Stimulated activated naive CD8-positive, alpha-beta T cell treated with anti-CD3 and anti-CD28 coated beads, Interleukin-15, amount 100 ng/mL, for 72 hours (primary cell): ENCODE measurements at regions not wholly inside any gene's neighbourhood (a gene's known extent, or its start where the extent isn't known, plus 50 kb on each side); places are given as distances from the start of the nearest gene placed in this dataset.
"Not testable (repeated sequence)": the region's sequence is repeated elsewhere in the genome, so short reads cannot be mapped to it uniquely, and the experiment has no call there.

Experiments
- ATAC-seq: fragments of 150-1000 bp; cut with Tn5 transposase; 2 replicates; pipeline ENCODE4 v1.10.0; 2021; ENCODE audit warnings: mild to moderate bottlenecking, moderate library complexity
- DNase-seq, 2 donors: peaks; one replicate each; pipeline ENCODE4 v3.0.0; 2021 to 2022
- H3K27ac Mint-ChIP-seq, 2 donors: one replicate each; pipeline ENCODE4 v1.8.0; 2022; ENCODE audit warnings: mild to moderate bottlenecking in 2 of 2, mixed read lengths in 2 of 2, moderate library complexity in 2 of 2
- H3K27me3 Mint-ChIP-seq: one replicate; pipeline ENCODE4 v1.8.0; 2022; ENCODE audit warnings: mixed read lengths
- H3K4me1 Mint-ChIP-seq: one replicate; pipeline ENCODE4 v1.8.0; 2022; ENCODE audit warnings: mild to moderate bottlenecking, mixed read lengths
- H3K4me3 Mint-ChIP-seq, 2 donors: one replicate each; pipeline ENCODE4 v1.8.0; 2022; ENCODE audit warnings: mild to moderate bottlenecking in 2 of 2, mixed read lengths in 2 of 2, moderate library complexity in 1 of 2
- H3K9me3 Mint-ChIP-seq, 2 donors: one replicate each; pipeline ENCODE4 v1.8.0; 2022; ENCODE audit warnings: mixed read lengths in 2 of 2

DNA sequence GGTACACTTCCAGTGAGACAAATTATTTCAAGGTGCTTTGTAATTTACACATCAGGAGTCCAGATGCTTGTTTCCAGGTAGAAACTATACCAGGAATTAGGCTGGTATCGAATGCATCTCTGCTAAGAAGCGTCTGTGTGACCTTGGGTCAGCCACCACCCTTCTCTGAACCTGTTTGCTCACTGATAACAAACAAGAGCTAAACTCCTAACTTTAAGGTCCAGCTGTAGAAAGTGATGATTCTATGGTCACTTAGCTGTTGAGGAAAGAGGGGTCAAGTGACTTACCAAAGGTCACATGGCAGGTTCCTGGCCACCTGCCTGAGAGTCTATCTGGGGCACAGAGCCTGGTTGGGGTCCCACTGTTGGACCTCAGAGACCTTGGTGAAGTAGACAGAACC is 95.4 kb downstream of the HIF1AN start:
- DNase-seq: no peak
- H3K27me3 Mint-ChIP-seq: peaks cover 53% of the 10 kb centered on the region
- H3K27ac Mint-ChIP-seq: no peak overlapping the region
- ATAC-seq: no peak
- no peaks in the 10 kb centered on the region for H3K4me1 Mint-ChIP-seq
- no peaks in the 10 kb centered on the region for H3K9me3 Mint-ChIP-seq
- H3K4me3 Mint-ChIP-seq: no peak overlapping the region

DNA sequence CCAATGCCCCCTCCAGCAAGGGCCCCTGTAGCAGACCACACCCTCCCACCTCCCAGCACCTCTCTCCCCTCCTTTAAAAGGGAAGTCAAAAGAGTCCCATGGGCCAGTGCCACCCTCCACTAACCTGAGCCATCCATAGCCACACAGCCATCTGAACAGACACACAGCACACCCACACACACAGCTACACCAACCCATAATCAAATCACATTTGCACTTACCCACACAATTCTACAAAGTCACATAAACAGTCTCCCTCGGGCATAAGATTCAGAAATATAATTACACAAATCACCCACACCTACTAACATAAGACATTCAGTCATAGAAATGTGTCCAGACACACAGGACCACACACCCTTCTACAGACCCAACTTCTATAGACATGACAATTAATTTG is 96.3 kb downstream of the HIF1AN start:
- Mint-ChIP-seq H3K27me3 (peaks cover 53% of the 10 kb centered on the region), H3K4me3 (no peak overlapping the region), H3K9me3 (no peaks in the 10 kb centered on the region), H3K4me1 (no peaks in the 10 kb centered on the region), H3K27ac (no peak overlapping the region)
- no peak for ATAC-seq
- DNase-seq: no peak

DNA sequence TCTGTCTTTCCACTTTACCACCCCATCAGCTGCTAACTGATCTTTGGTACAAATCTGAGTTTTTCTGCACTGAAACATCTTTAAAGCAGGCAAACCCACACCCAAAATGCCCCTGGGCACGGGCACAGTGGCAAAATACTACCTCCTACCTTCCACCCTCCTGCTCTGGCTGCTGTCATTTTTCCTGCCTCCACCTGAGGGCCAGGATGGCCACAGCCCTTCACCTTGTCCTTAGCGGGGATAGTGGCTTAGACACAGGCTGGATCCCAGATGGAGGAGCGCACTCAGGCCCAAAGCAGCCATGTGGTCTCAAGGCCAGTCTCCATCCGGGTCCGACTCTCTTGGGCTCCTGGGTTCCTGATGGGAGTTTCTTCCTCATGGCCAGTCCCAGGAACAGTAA is 98.3 kb downstream of the HIF1AN start:
- DNase-seq (no peak), ATAC-seq (no peak)
- no peaks in the 10 kb centered on the region for H3K4me1 Mint-ChIP-seq
- H3K9me3 Mint-ChIP-seq: no peaks in the 10 kb centered on the region
- no peak overlapping the region for H3K27ac Mint-ChIP-seq
- peaks cover 55% of the 10 kb centered on the region for H3K27me3 Mint-ChIP-seq
- H3K4me3 Mint-ChIP-seq: no peak overlapping the region

DNA sequence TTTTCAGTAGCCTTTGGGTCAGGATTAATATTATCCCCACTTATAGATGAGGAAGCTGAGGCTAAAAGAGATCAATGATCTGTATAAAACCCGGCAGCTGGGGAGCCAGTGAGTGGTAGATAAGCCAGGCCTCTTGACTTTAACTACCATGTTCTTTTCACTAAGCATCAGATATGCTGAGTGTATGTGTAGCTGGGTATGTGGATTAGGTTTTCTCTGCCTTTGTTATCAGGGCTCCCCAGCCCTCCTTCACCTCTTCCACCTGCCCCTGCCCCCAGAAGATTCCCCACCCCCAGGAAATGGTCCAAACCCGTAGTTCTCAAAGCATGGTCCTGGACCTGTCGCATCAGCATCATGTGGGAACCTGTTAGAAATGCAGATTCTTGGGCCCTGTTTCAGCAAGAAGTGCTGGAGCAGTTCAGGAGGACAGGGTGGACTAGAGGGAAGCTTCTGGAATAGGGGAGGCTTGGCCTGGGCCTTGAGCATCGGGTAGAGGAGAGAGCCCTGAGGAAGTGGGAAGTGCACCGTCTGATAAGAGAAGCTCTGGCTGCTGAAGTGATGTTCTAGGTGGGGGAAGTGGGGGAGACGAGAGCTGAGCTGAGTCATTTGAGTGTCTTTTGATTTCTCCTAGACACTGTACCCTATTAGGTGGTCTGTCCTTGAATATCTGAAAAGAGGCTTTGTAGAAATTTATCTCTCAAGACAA is 101.3 kb downstream of the HIF1AN start:
- Mint-ChIP-seq H3K9me3 (peaks cover 0 to 6% of the 10 kb centered on the region in 2 donors), H3K4me3 (no peak overlapping the region), H3K27ac (peak overlapping the region in 1 of 2 donors; percentile 3), H3K27me3 (peaks cover 76% of the 10 kb centered on the region), H3K4me1 (peaks cover 3% of the 10 kb centered on the region)
- no peak for ATAC-seq
- DNase-seq: no peak

DNA sequence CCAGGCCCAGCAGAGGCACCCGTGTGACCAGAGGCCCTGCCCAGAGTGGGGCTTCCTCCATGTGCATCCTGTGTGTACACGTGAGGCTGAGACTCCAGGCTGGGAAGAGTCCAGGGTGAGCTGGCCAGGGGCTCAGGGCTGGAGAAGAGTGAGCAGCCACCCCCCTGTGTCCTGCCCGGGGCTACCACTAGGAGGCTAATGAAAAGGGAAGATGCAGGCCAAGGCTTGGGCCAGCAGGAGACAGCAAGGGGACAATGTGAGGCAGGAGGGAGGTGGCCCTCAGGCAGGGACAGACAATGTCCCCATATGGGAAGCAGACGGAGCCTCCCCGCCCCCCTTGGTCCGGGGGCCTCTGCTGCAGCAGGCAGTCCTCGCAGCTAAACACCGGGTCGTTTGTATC is 102.0 kb downstream of the HIF1AN start:
- H3K4me1 Mint-ChIP-seq: peaks cover 10% of the 10 kb centered on the region
- peaks cover 0 to 6% of the 10 kb centered on the region in 2 donors for H3K9me3 Mint-ChIP-seq
- H3K27me3 Mint-ChIP-seq: peaks cover 79% of the 10 kb centered on the region
- no peak for DNase-seq
- peak; percentile 49 for ATAC-seq
- no peak overlapping the region for H3K4me3 Mint-ChIP-seq
- no peak overlapping the region for H3K27ac Mint-ChIP-seq

DNA sequence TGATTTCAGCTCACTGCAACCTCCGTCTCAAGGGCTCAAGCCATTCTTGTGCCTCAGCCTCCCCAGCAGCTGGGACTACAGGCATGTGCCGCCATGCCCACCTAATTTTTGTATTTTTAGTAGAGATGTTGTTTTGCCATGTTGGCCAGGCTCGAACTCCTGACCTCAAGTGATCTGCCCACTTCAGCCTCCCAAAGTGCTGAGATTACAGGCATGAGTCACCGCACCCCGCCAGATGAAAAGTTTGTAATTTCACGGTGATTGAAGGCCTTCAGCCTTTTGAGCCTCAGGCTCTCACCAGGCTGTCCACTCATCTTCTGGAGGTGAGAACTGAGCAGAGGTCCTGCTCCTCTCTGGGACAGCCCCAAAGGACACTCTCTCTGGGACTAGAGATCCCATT is 103.2 kb downstream of the HIF1AN start:
- ATAC-seq, H3K9me3 Mint-ChIP-seq, DNase-seq, H3K27ac Mint-ChIP-seq, H3K4me3 Mint-ChIP-seq: not testable (repeated sequence)
- peaks cover 11% of the 10 kb centered on the region for H3K4me1 Mint-ChIP-seq
- peaks cover 87% of the 10 kb centered on the region for H3K27me3 Mint-ChIP-seq

DNA sequence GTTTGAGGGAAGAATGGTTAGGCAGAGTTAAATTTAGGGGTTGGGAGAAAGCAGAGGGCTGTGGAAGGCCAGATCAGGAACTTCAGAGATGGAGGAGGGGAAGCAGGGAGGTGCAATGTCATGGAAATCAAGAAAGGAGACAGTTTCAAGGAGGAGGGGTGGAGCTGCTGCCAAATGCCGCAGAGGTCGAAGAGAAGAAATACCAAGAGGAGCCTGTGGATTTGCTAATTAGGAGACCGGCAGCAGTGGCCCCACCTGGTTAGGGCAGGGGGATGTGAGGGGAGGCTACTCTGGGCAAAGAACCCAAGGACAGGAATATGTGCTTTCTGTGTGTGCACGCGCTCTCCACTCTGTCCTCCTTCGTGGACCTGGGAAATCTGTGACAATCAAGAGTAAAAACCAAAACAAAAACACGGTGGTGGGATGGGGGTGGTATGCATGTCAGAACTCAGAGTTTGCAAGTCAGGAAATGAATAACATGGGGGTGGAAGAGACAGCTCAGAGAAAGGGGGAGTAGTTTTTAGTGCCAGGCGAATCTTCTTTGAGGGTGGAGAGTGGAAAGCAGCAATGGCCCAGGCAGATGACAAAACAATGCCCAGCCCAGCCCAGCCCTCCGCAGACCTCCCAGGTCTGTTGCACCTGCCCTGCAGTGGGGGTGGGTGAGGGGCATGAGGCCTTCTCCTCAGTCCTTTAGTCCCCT is 102.9 kb upstream of the PAX2 start:
- peaks cover 0 to 6% of the 10 kb centered on the region in 2 donors for H3K9me3 Mint-ChIP-seq
- peaks cover 11% of the 10 kb centered on the region for H3K4me1 Mint-ChIP-seq
- H3K4me3 Mint-ChIP-seq: no peak overlapping the region
- H3K27ac Mint-ChIP-seq: peak overlapping the region in 1 of 2 donors; percentile 21
- DNase-seq: no peak
- ATAC-seq: no peak
- H3K27me3 Mint-ChIP-seq: peaks cover 91% of the 10 kb centered on the region

DNA sequence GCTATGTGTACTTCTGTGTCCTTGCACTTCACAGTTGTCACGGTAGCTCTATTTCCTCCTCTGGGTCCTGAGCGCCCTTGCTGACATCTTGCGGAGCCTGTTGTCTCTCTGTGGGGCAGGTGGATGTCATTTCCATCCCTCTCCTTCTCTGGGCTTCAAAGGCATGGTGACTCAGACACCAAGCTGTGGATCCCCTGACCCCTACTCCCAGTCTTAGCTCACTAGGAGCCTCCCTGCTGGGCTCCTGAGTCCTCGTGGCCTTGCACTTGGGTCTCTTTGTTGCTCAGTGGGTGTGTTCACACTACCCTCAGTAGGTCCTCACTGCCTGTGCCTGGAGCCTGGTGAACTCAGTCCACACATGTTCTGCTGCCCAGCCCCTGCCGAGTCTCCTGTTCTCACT is 100.3 kb upstream of the PAX2 start:
- peaks cover 11% of the 10 kb centered on the region for H3K4me1 Mint-ChIP-seq
- peaks cover 85% of the 10 kb centered on the region for H3K27me3 Mint-ChIP-seq
- H3K9me3 Mint-ChIP-seq: peaks cover 0 to 6% of the 10 kb centered on the region in 2 donors
- no peak overlapping the region for H3K4me3 Mint-ChIP-seq
- ATAC-seq (no peak), DNase-seq (no peak)
- no peak overlapping the region for H3K27ac Mint-ChIP-seq

DNA sequence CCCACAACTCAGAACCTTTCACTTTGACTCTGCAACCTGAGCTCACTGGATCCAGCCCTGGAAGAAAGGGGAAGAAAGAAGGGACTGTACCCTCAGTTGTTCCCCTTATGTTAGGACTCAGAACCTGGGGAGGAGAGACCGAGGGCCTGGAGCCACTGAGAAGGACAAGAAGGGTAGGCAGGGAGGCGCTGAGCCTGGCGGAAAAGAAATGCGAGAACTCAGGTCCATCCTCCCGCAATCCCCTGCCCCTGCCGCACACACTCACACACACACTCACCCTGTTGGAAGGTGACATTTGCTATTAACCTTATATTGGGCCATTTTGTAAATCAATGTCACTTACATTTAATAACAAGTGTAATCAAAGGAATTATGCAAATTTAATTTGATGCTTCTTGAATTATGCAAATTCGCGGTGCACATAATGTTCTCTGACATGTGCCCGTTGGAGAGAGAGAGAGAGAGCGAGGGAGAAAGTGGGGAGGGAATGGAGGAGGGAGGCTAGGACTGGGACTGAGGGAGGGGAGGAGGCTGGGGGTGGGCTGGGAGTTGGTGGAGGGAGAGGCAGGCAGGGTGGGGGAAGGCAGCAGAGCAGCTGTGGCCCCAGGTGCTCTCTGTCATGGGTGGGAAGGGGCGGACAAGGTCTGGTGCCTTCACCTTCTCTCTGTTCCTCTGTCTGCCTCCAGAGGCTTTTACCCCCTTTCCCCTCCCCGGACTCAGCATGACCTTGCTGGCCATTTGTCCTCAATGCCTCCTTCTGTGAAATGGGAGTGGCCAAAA is 99.6 kb upstream of the PAX2 start:
- Mint-ChIP-seq H3K4me3 (no peak overlapping the region), H3K27ac (no peak overlapping the region), H3K9me3 (peaks cover 0 to 6% of the 10 kb centered on the region in 2 donors), H3K4me1 (peaks cover 11% of the 10 kb centered on the region), H3K27me3 (peaks cover 81% of the 10 kb centered on the region)
- DNase-seq (no peak), ATAC-seq (no peak)

DNA sequence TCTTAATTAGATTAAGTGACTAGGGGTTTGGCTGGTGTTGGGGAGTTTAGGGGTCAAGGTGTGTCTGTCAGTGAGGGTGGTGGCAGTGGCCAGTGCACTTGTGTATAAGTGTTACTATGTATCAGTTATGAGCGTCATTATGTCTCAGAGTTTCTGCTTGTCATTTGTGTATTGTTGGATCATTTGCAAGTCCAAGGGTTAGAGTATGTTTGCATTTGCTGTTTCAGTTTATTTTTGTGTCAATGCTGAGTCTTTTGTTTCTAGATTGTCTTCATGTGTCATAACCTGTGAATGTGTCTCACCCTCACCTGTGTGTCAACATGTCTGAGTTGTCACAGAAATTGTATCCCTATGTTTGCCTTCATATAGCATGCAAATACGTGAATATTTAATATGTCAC is 97.5 kb upstream of the PAX2 start:
- peaks cover 73% of the 10 kb centered on the region for H3K27me3 Mint-ChIP-seq
- no peak for ATAC-seq
- no peak for DNase-seq
- no peak overlapping the region for H3K4me3 Mint-ChIP-seq
- no peaks in the 10 kb centered on the region for H3K4me1 Mint-ChIP-seq
- no peak overlapping the region for H3K27ac Mint-ChIP-seq
- no peaks in the 10 kb centered on the region for H3K9me3 Mint-ChIP-seq

DNA sequence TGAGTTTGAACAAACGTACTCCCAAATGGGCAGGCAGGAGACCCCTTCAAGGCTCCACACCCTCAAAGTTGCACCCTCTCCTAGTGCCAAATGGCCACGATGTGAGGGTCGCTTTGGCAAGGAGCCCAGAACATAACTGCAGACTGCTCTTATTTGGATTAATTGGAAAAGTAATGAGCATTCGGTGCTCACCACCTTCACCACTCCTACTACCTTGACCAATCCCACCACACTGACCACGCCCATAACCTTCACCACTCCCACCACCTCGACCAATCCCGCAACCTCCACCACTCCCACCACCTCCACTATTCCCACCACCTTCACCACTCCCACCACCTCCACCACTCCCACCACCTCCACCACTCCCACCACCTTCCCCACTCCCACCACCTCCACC is 94.7 kb upstream of the PAX2 start:
- Mint-ChIP-seq H3K27me3 (peaks cover 78% of the 10 kb centered on the region), H3K4me1 (peaks cover 25% of the 10 kb centered on the region), H3K27ac (no peak overlapping the region), H3K4me3 (no peak overlapping the region), H3K9me3 (no peaks in the 10 kb centered on the region)
- no peak for ATAC-seq
- no peak for DNase-seq

DNA sequence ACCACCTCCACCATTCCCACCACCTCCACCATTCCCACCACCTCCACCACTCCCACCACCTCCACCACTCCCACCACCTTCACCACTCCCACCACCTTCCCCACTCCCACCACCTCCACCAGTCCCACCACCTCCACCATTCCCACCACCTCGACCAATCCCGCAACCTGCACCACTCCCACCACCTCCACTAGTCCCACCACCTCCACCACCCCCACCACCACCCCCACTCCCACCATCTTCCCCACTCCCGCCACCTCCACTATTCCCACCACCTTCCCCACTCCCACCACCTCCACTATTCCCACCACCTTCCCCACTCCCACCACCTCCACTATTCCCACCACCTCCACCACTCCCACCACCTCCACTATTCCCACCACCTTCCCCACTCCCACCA is 94.3 kb upstream of the PAX2 start:
- H3K4me3 Mint-ChIP-seq, H3K27ac Mint-ChIP-seq, ATAC-seq, DNase-seq, H3K9me3 Mint-ChIP-seq: not testable (repeated sequence)
- Mint-ChIP-seq H3K27me3 (peaks cover 78% of the 10 kb centered on the region), H3K4me1 (peaks cover 29% of the 10 kb centered on the region)

DNA sequence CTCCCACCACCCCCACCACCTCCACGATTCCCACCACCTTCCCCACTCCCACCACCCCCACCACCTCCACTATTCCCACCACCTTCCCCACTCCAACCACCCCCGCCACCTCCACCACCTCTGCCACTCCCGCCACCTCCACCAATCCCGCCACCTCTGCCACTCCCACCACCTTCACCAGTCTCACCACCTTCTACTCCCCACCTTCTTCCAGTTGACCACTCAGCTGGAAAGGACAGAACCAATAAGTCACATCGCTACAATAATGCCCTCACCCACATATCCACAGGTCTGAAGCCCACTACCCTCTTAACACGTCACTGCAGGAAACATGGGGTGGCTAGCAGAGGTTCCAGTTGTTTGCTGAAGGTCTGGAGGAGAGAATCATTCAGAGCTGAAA is 93.5 kb upstream of the PAX2 start:
- ATAC-seq (no peak), DNase-seq (peak in 1 of 2 donors; percentile 21)
- Mint-ChIP-seq H3K4me1 (peaks cover 30% of the 10 kb centered on the region), H3K9me3 (no peaks in the 10 kb centered on the region), H3K4me3 (no peak overlapping the region), H3K27ac (no peak overlapping the region), H3K27me3 (peaks cover 74% of the 10 kb centered on the region)

DNA sequence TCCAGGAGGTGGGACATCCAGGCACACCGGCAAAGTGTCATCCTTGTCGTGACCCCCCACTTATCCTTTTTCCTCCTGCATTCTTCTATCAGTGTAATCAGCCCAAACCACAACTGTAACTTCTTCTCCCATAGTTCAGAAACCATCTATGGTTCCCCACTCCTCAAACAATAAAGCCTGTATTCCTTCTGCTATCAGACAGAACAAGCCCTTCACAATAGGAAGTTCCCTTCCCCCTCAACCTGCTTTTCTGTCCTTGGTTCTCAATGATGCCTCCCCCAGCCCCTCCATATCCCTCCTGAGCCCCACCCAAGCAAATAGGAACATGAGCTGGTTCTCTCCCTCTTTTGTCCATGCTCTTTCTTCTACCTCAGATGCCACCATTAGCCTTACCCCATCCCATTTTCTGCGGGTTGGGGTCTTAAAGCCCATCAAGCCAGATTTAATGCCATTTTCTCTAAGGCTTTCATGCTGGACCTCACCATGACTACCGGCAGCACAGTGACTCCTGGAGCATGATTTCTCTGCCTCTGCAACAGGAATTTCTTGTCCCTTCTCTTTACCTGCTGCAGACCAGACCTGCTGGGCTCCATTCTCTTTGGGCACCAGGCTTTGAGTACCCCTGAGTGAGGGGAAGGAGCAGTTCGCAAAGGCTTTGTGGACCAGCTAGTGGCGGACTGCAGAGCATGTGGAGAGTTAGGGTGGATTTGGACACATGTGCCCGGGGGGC is 92.8 kb upstream of the PAX2 start:
- Mint-ChIP-seq H3K4me3 (no peak overlapping the region), H3K9me3 (no peaks in the 10 kb centered on the region), H3K27me3 (peaks cover 74% of the 10 kb centered on the region), H3K4me1 (peaks cover 30% of the 10 kb centered on the region), H3K27ac (no peak overlapping the region)
- ATAC-seq: no peak
- no peak for DNase-seq

DNA sequence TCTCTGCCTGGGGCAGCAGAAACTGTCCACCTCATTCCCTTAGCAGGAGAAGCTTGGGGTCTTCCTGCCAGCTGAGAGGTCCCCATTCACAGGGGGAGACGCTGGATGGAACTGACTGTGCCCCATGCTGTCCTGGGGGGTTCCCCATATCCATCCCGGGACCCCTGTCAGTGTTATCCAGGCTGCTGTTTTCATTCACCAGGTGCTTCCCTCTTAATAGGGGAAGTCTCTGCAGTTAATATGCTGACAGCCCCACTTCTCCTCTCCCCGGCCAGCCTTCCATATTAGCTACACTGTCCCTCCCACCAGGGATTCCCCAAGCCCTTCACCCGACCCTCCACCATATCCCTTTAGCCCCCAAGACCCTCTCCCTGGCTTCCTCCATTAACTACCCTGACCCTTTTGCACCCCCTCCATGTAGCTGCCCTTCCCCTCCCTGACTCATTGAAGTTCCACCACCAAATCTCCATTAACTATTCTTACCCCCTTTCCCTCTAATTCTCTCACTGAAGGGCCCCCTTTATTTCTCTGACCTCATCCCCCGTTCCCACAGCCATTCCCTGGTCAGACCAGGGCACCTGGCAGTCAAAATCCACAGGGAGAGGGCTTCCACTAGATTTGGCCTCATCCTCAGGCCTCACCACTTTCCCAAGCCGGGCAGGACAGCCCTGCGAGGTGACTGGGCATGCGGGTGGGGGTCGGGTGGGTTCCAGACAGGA is 92.0 kb upstream of the PAX2 start:
- H3K4me3 Mint-ChIP-seq: peak overlapping the region; percentile 43 to 60
- H3K27ac Mint-ChIP-seq: peak overlapping the region in 1 of 2 donors; percentile 28
- DNase-seq: no peak
- H3K27me3 Mint-ChIP-seq: peaks cover 76% of the 10 kb centered on the region
- no peak for ATAC-seq
- no peaks in the 10 kb centered on the region for H3K9me3 Mint-ChIP-seq
- peaks cover 30% of the 10 kb centered on the region for H3K4me1 Mint-ChIP-seq
